HG02885 (cell line): ENCODE measurements at regions not wholly inside any gene's neighbourhood (a gene's known extent, or its start where the extent isn't known, plus 50 kb on each side); places are given as distances from the start of the nearest gene placed in this dataset.

Experiments used
- ATAC-seq: cut with Tn5 transposase; IDR thresholded peaks from one replicate; pipeline ENCODE4 v1.9.1; 2021; ENCODE audit warnings: mild to moderate bottlenecking; ENCODE audit not compliant: unreplicated experiment, poor library complexity

DNA sequence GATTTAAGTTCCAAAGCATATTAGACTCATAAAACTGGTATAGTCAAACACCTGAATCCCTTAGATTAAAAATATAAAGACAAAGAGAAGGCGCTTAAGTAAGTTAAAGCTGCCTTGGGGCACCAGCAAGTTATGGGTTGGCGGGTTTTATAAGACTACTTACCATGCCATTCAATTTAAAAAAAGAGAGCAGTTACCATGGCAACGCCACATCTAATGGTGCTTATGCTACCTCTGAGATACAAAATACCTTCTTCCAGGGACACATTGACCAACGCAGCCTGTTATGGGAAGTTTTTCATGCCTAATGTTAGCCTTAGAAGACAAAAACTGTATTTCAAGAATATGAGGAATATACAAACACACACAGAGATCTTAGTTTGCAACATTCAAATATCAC, 713.6 kb downstream of the RNF144B start:
- ATAC-seq, result no peak

DNA sequence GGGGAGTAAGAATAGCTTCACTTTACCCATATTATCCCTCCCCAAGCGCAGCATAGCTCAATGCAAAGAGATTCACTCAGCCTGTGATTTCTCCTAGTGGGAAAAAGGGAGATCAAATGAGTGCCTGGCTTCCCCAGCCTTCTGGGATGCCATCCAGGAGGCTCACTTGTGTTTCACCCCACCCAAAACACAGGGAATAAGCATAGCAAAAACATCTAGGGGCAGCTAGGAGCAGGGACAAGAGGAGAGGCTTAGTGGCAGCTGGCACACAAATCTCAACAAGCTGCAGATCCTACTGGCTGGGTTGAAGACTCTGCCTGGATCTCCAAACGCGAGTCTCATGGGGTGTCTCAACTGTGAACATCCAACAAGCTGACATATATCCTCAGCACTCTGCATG, 715.8 kb downstream of the RNF144B start:
- no peak for ATAC-seq

DNA sequence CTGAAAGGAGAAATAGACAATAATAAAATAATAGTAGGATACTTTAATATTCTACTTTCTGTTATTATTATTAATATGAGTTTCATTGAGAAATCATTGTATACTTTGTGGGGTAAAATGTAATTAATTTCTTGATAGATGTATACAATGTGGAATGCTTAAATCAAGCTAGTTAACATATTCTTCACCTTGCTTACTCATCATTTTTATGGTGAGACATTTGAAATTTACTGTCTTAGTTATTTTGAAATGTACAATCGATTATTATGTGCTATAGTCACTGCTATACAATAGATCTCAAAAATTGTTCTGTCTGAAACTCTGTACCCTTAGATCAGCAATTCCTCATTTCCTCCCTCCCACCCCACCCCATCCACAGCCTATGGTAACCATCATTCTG, 720.3 kb downstream of the RNF144B start:
- ATAC-seq, result no peak

DNA sequence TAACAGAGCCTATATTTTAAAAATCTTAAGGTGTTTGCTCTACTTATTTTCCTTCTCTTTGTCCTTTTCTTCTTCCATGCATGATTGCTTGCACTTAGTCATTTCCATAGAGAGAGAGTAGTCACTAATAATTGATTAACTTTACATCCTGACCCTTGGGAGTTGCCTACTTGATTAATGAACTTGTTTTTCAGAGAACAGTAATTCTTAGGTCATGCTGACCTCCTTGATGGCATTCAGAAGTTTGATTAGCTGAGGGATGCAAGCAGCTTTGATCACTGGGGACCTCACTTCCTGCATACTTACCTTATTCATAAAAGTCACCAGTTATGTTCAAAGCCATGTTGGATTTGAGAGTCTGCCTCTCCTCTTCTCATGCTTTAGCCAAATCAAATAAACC, 715.6 kb upstream of the ID4 start:
- ATAC-seq, result no peak

DNA sequence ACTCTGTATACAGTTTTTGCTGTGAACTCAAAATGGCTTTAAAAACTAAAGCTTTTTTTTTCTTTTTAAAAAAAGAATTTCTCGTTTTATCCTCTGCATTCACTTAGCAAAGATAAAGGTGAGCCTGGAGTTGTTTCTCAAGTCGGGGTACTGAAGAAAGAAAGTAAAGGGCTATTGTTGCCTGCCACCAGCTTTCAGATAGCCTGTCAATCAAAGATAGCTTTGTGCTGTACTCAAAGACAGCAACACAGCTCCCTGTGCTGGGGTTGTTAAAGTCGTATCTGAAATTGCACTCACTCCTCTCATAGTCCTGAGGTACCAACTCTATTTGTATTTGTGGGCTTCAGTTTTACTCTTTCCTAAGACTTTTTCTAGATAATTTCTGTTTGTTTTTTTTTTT, 710.1 kb upstream of the ID4 start:
- no peak for ATAC-seq

DNA sequence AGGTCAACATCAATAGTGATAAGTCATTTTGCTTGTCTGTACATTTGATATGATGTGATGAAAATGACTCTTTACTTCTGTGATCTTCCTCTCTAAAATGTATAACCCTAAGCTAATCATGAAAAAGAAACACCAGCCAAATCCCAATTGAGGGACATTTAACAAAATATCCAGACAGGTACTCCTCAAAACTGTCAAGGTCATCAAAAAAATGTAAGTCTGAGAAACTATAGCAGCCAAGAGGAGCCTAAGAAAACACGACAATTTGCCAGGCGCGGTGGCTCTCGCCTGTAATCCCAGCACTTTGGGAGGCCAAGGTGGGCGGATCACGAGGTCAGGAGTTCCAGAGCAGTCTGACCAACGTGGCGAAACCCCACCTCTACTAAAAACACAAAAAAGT, 708.5 kb upstream of the ID4 start:
- no peak for ATAC-seq

DNA sequence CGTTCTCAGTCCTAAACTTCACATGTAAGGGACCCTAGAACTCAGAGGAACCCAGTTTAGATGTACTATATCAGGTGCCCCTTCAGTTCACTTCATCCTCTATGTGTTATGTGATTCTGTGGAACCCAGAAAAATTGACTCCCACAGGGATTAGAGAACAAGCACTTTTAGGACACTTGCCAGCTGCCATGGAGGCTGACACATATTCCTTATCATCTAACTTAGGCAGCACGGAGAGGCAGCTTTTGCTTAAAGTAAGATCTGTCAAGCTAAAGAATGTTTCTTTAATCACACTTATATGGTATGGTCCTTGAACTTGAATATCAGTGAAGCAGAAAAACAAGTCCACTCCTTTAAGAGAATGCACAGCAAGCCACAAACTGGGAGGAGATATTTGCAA, 701.5 kb upstream of the ID4 start:
- ATAC-seq, result no peak

DNA sequence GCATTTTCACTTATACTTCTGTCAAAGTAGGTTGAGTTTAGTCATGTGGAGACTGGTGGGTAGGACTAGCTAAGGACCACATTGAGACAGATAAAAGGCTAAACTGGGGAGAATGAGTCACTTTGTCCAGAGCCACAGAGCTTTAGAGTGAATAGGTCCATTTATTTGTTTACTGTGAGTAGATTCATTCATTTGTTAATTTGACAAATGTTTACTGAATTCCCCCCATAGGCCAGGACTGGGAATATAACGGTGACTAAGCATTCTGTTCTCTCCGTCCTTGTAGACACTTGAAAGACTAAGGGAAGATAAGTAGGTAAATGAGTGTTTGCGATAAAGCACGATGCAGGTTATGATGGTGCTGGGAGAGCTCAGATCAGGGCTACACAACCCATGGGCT, 699.7 kb upstream of the ID4 start:
- ATAC-seq, result no peak

DNA sequence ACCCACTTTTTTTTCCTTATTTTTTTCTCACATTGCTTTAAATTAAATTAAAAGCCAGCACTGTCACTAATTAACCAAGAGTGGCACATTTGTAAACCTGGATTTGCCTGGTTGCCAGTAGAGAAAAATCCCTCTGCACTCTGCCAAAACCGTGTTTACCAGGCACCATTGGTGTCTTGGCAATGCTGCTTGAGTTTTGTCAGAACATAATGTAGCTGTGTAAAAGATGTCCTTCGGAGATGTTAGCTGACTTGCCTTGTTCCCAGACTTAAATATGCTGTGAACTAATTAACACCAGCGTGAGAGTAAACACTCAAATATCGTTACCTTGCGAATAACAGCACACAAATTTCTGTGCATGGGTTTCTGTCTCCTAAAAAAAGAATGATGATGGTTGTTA, 694.9 kb upstream of the ID4 start:
- no peak for ATAC-seq

DNA sequence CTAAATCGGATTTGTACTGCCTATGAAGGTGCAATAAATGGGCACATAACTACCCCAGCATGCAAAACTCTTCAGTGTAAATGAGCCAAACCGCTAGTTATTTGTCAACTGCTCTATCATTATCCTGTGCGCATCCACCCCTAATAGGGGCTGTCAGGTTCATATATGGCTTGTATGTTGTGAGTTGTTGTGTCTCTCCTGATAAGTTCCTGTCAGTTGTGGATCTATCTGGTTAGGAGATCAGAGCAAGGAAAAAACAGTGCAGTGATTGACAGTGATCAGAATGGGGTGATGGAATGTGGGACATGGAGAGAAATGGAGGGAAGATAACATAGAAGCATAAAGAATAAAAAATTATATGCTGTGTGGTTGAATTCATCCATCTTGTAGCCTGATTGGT, 686.9 kb upstream of the ID4 start:
- no peak for ATAC-seq

DNA sequence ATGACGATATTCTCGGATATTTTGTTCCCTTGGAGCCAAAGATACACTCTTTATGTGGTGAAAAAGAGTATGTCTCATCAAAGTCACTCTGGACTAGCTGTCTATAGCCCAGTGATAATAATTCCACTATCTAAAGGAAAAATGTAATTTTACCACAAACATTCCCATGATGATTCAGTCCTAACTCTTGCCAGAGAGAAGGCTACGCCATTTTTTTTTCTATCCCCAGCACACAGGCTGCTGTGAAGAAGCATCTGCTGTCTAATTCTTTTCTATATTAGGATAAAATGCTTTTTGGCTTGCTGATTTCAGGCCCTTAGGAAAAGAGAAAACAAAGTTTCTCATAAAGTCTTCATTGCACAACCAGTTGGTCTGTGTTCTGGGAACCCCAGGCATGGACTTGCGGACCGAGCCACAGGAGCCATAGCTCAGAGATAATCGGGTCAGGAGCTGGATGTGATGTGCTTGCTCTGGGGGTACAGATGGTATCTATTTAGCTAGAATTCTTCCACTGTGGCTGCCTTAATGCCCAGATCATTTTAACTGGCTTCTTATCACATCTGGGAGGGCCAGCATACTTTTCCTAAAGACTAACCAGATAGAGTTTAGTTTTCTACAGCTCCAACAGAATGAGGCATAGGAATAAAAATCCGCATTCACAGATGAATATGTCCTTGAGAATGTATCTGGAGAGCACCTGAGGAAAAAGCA, 683.7 kb upstream of the ID4 start:
- ATAC-seq, result no peak

DNA sequence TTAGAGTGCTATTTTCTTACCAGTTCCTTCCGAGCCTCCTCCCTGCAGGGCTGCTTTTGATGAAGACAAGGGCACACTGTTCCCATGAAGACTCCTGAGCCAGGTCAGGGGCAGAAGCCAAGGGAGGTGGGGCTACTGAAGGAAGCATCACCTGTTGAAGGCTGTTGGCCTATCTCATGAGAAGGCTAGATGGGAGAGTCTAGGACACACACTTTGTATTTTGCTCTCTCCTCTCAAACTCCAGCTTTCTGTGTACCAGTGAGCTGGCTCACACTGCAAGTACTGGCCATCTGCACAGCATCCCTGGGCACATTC, 683.2 kb upstream of the ID4 start:
- ATAC-seq, result no peak

DNA sequence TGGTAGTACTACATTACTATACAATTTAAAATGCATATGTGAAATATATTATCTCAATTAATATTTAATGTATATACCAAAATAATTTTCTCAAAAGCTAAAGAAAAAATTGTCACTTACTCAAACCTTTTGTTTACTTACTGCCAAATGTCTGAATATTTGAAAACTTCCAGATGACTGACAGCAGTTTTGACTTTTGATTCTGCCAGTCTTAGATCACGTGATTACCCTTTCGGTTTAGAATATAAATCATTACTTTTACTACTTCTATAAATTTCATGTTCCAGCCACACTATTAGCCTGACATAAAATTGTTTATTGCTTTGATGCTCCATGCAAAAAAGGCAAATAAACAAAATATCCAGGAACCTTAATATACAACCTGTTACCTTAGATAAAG, 680.7 kb upstream of the ID4 start:
- no peak for ATAC-seq

DNA sequence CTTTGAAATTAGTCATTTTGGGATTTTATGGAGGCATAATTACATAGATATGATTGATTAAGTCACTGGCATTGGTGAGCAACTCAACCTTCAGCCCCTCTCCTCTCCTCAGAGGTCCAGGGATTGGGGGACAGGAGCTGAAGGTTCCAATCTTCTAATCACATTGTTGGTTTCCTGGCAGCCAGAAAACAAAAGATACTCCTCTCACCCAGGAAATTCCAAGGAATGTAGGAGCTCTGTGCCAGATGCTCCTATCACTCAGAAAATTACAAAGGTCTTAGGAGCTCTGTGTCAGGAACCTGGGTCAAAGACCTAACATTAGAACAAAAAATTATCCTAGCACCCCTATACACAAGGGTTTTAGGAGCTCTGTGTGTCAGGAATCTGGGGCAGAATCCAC, 679.7 kb upstream of the ID4 start:
- no peak for ATAC-seq

DNA sequence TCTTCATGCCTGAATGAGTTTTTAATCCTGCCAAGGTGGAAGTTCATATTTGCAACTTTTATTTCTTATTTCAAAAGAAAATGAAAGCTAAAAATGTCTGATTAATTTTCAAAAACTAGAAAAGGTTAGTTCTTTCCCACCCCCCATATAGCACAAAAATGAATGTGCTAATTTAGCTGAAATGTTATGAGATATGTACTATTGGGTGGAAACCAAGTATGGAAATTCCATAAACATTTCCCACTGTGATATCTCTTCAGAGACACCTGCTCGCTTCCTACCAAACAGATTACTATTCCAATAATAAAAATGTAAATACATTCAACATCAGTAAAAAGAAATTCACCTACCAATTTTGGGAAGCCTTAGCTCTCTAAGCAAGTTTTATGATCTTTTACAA, 678.6 kb upstream of the ID4 start:
- ATAC-seq, result no peak

DNA sequence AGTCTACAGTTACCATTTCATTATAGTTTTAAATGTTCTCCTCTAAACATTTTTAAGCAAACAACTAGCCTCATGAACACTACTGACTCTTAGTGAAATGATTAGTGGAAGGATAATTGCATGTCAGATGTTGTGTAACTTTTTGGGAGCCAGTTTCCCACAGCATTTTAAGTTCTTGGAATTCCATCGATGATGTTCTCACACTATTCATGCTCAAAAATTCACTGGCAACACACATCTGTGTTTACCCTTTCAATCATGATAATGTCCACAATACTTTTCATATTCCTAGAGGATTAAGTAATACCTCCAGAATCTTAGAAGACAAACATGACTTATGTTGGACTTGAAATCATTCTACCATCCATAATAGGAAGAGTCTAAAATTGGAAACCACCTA, 678.1 kb upstream of the ID4 start:
- ATAC-seq, result no peak

DNA sequence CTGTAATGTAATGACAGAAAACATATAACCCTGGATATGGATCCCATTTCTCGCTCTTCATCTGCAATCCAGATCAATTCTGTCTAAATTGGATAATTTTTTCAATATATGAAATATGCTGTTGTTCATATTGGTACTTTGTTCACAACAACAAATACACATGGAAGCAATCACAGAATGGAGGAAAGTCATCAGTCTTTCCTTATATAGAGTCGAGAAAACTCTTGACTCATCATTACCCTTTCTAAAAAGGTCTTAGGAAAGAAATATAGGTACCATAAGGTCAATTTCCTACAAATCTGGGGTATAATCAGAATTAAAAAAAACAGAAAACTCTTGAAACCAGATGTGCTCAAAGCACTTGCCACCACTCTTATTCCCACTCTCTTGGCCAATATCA, 677.6 kb upstream of the ID4 start:
- ATAC-seq, result no peak

DNA sequence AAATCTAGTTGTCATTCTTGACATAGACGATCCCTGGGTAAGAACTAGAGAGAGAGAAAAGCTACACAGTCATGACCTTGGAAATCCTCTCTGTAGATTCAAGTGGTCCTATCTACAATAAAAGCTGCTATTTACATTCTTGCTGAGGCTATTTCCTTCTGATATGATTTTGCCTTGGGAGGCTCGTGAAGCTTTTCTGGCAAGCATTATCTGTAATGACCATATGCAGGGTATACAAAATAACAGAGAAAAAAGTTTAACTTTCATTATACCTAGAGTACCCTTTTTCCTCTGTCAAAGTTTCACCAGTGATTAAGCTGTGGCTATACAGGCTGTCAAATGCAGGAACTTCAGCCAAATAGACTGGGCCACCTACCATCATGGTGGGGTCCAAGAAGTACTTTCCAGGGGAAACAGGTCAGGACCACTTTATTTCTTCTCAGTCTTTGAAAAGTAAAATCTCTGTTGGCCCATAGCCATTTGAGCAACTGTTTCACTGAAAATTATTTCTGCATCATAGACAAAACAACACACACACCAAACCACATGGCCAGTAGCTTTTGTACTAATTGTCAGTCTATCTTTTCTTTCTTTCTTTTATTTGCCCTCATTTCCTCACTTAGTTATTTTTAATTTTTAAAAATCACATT, 677.0 kb upstream of the ID4 start:
- ATAC-seq, result no peak

DNA sequence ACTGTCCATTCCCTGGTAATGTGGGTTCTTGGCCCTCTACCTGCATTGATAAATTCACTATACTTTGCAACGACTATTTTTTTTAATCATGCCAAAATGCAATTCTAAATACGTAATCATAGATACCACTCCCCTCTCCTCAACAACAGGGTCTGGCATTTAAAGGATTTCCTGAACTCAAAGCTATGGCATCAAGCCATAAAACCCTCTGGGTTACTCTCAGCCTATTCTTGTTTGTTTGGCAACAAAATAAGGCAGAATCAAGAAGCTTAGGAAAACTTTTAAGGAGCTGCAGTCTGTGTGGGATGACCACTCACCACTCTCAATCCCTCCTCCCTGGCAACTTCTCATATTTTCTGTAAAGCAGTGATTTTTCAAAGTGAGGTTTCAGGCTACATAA, 669.9 kb upstream of the ID4 start:
- no peak for ATAC-seq

DNA sequence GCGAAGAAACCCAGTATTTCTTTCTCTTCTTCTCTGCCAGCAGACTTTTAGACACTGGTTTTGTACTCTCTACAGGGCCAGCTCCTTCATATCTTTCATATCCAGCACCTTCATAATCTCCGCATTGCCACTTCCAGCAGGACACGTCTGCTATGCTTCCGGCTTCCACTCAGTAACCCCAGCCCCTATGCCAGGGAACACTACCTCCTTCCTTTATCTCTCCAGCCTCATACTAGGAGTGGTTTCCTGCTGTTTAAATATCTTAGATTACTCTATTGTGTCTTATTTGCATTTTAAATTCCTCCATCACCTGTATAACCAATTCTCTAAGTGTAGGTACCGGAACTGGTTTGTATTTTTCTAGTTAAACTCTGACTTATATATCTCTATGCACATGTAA, 667.8 kb upstream of the ID4 start:
- no peak for ATAC-seq

DNA sequence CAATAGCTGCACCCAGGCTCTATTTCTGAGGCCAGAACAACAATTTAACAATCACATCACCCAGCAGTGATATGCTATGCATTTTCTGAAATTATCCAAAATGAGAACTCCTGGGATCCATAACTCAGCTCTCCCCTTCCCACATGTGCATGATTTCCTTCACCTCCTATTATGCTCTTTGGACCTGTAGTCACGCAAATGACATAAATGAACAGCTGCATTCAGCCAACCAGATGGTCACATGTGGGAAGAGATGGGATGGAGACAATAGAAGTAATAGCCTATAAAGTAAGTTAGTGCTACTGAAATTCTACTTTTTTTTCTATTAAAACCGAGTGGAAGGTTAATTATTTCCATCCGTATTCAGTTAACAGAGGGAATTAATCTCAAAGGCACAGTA, 662.1 kb upstream of the ID4 start:
- no peak for ATAC-seq

DNA sequence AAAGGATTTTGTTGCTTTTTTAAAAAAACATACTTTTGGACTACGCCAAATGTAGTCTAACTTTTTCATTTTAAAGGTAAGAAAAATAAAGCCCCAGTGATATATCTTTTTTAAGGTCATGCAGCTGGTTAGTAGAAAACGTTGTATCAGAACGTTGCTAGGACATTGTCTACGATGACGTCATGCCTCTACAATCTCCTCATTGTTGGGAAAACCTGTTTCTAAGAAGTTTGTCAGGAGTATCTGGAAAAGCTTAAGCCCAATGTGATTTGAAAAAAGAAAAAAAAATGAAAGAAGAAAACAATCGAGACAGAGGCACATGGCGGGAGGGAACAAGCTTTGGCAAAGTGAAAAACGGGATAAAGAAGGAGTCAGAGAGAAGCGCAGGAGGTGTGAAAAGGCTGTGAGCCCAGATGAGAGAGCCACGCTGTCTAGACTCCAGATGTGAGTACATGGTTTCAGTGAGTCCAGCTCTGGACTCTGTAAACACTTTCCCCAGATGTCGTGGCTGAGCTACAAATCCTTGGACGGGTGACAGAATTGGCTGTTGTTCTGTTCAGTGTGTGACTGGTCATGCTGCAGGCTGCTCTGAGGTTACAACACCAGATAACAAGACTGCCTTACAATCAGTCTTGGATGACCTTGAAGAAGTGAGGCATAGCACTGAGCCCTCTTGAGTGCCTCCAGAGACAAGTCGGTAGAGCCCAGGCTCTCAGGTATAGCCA, 656.7 kb upstream of the ID4 start:
- no peak for ATAC-seq
